IMR-90 (cell line): ENCODE measurements at regions not wholly inside any gene's neighbourhood (a gene's known extent, or its start where the extent isn't known, plus 50 kb on each side); places are given as distances from the start of the nearest gene placed in this dataset.

Experiments
- ATAC-seq: fragments of 200-7000 bp; cut with Tn5 transposase; 2 replicates; pipeline ENCODE4 v1.9.1; 2020; ENCODE audit warnings: low read depth, mild to moderate bottlenecking, moderate library complexity
- BruUV-seq: library from RNA; stranded (reverse); fragments of 400-500 nt; replicated peaks from 2 replicates; lab custom pipeline; 2021; lab: Mats Ljungman, UMichigan
- CTCF ChIA-PET: fragments of 300-600 bp; formaldehyde crosslinking; extraction: SDS; loops from one replicate; lab custom pipeline; 2021; ENCODE audit warnings: antibody characterized with exemption; lab: Yijun Ruan, JAX
- POLR2A ChIA-PET: fragments of 300-600 bp; sonication (Branson Sonifier 250); formaldehyde crosslinking; loops from one replicate; lab custom pipeline; 2022; ENCODE audit warnings: antibody characterized with exemption; ENCODE audit not compliant: unreplicated experiment; lab: Charles Lee
- DNase-seq: peaks from one replicate; pipeline ENCODE4 v3.0.0; 2013
- H2AFZ ChIP-seq: replicated peaks from 2 replicates; pipeline ENCODE3; 2013; ENCODE audit warnings: low read length, mild to moderate bottlenecking; ENCODE audit not compliant: poor library complexity
- H2AK5ac ChIP-seq: 2 replicates; pipeline ENCODE4 v1.6.1; 2013; ENCODE audit warnings: low read depth, low read length, inconsistent platforms
- H2AK9ac ChIP-seq: replicated peaks from 2 replicates; pipeline ENCODE3; 2013; ENCODE audit warnings: mild to moderate bottlenecking, low read depth, low read length, moderate library complexity; ENCODE audit not compliant: poor library complexity
- H2BK120ac ChIP-seq: 2 replicates; pipeline ENCODE4 v1.6.1; 2013; ENCODE audit warnings: low read depth, low read length, inconsistent platforms
- H2BK15ac ChIP-seq: 3 replicates; pipeline ENCODE4 v1.6.1; 2013; ENCODE audit warnings: low read depth, low read length, inconsistent platforms
- H2BK20ac ChIP-seq: 2 replicates; pipeline ENCODE4 v1.6.1; 2013; ENCODE audit warnings: low read depth, mild to moderate bottlenecking, inconsistent platforms, low read length, moderate library complexity
- H2BK5ac ChIP-seq: 2 replicates; pipeline ENCODE4 v1.6.1; 2013; ENCODE audit warnings: mild to moderate bottlenecking, low read depth, low read length, inconsistent platforms; ENCODE audit not compliant: poor library complexity, severe bottlenecking
- H3K14ac ChIP-seq: replicated peaks from 2 replicates; pipeline ENCODE4 v1.6.1; 2013; ENCODE audit warnings: low read depth, low read length, inconsistent platforms
- H3K18ac ChIP-seq: 2 replicates; pipeline ENCODE4 v1.6.1; 2013; ENCODE audit warnings: low read depth, low read length, control low read depth
- H3K23ac ChIP-seq: 2 replicates; pipeline ENCODE4 v1.6.1; 2013; ENCODE audit warnings: low read depth, low read length, inconsistent platforms
- H3K27ac ChIP-seq: 2 replicates; pipeline ENCODE4 v1.5.1; 2013; ENCODE audit warnings: mild to moderate bottlenecking, control low read depth, low read length; ENCODE audit not compliant: insufficient read depth
- H3K27me3 ChIP-seq: 2 replicates; pipeline ENCODE4 v1.6.1; 2013; ENCODE audit warnings: low read length; ENCODE audit not compliant: control insufficient read depth, insufficient read depth
- H3K36me3 ChIP-seq: 2 replicates; pipeline ENCODE4 v1.6.1; 2013; ENCODE audit warnings: low read length, mixed read lengths; ENCODE audit not compliant: control insufficient read depth, insufficient read depth
- H3K4ac ChIP-seq: 2 replicates; pipeline ENCODE4 v1.6.1; 2013; ENCODE audit warnings: low read depth, low read length, inconsistent platforms
- H3K4me1 ChIP-seq: 2 replicates; pipeline ENCODE4 v1.6.1; 2013; ENCODE audit warnings: low read length, mixed read lengths; ENCODE audit not compliant: control insufficient read depth, insufficient read depth
- H3K4me2 ChIP-seq: 2 replicates; pipeline ENCODE4 v1.6.1; 2013; ENCODE audit warnings: low read depth, mild to moderate bottlenecking, control low read depth, low read length, moderate library complexity
- H3K4me3 ChIP-seq: 2 replicates; pipeline ENCODE4 v1.5.1; 2013; ENCODE audit warnings: low read depth, mild to moderate bottlenecking, control low read depth, low read length, moderate library complexity; ENCODE audit not compliant: insufficient read depth
- H3K56ac ChIP-seq: 2 replicates; pipeline ENCODE4 v1.6.1; 2013; ENCODE audit warnings: low read length, inconsistent platforms; ENCODE audit not compliant: insufficient read depth; ENCODE audit errors: extremely low read depth
- H3K79me1 ChIP-seq, 2 experiments: 2 replicates each; pipeline ENCODE4 v1.6.1; 2013; ENCODE audit warnings: low read length in 2 of 2, inconsistent platforms in 1 of 2, low read depth in 1 of 2
- H3K9ac ChIP-seq: 2 replicates; pipeline ENCODE4 v1.6.1; 2013; ENCODE audit warnings: low read depth, low read length, control low read depth
- H3K9me1 ChIP-seq: 2 replicates; pipeline ENCODE4 v1.6.1; 2013; ENCODE audit warnings: low read length, inconsistent platforms; ENCODE audit not compliant: insufficient read depth
- H3K9me3 ChIP-seq: 2 replicates; pipeline ENCODE4 v1.6.1; 2013; ENCODE audit warnings: low read length; ENCODE audit not compliant: control insufficient read depth, insufficient read depth
- H4K20me1 ChIP-seq: 2 replicates; pipeline ENCODE4 v1.6.1; 2013; ENCODE audit warnings: low read length, inconsistent platforms; ENCODE audit not compliant: insufficient read depth
- H4K5ac ChIP-seq: 2 replicates; pipeline ENCODE4 v1.6.1; 2013; ENCODE audit warnings: mild to moderate bottlenecking, low read depth, low read length, control low read depth
- H4K8ac ChIP-seq, 2 experiments: 2 replicates each; pipeline ENCODE4 v1.6.1; 2013; ENCODE audit warnings: low read depth in 2 of 2, low read length in 2 of 2, control low read depth in 1 of 2, inconsistent platforms in 1 of 2
- H4K91ac ChIP-seq: 2 replicates; pipeline ENCODE4 v1.6.1; 2013; ENCODE audit warnings: low read depth, low read length, inconsistent platforms; ENCODE audit not compliant: insufficient read depth
- BHLHE40 ChIP-seq: fragments of 150-350 bp; IDR thresholded peaks from 2 replicates; pipeline ENCODE4 v1.6.1; 2016; ENCODE audit warnings: mild to moderate bottlenecking, low read depth, low read length
- CEBPB ChIP-seq: IDR thresholded peaks from 2 replicates; pipeline ENCODE4 v1.6.1; 2012; ENCODE audit warnings: low read depth, low read length, improper control_type of control experiment
- CHD1 ChIP-seq: IDR thresholded peaks from 2 replicates; pipeline ENCODE4 v1.6.1; 2012; ENCODE audit warnings: low read depth, low read length, improper control_type of control experiment
- CTCF ChIP-seq: conservative IDR thresholded peaks from 2 replicates; pipeline ENCODE4 v1.5.1; 2012; ENCODE audit warnings: mild to moderate bottlenecking, low read depth, low read length, improper control_type of control experiment
- ELK1 ChIP-seq: fragments of 150-350 bp; IDR thresholded peaks from 2 replicates; pipeline ENCODE4 v1.6.1; 2016; ENCODE audit warnings: low read depth, mild to moderate bottlenecking, low read length, moderate library complexity, borderline replicate concordance
- FOS ChIP-seq: fragments of 150-350 bp; IDR thresholded peaks from 2 replicates; pipeline ENCODE4 v1.6.1; 2016; ENCODE audit warnings: low read depth, low read length
- MAFK ChIP-seq: IDR thresholded peaks from 2 replicates; pipeline ENCODE4 v1.6.1; 2012; ENCODE audit warnings: low read depth, low read length, improper control_type of control experiment
- NFE2L2 ChIP-seq: fragments of 150-350 bp; IDR thresholded peaks from 2 replicates; pipeline ENCODE4 v1.6.1; 2016; ENCODE audit warnings: low read depth, mild to moderate bottlenecking, low read length
- POLR2A ChIP-seq: IDR thresholded peaks from 2 replicates; pipeline ENCODE4 v1.6.1; 2012; ENCODE audit warnings: mild to moderate bottlenecking, low read depth, low read length
- RAD21 ChIP-seq: IDR thresholded peaks from 2 replicates; pipeline ENCODE4 v1.6.1; 2012; ENCODE audit warnings: low read length, improper control_type of control experiment
- RCOR1 ChIP-seq: IDR thresholded peaks from 2 replicates; pipeline ENCODE4 v1.6.1; 2012; ENCODE audit warnings: mild to moderate bottlenecking, low read length, improper control_type of control experiment; ENCODE audit not compliant: insufficient replicate concordance
- SMC3 ChIP-seq: fragments of 150-350 bp; IDR thresholded peaks from 2 replicates; pipeline ENCODE4 v1.6.1; 2016; ENCODE audit warnings: low read depth, mild to moderate bottlenecking, antibody characterized with exemption, low read length, moderate library complexity
- USF2 ChIP-seq: fragments of 150-350 bp; IDR thresholded peaks from 2 replicates; pipeline ENCODE4 v1.6.1; 2017; ENCODE audit warnings: mild to moderate bottlenecking, antibody characterized with exemption, low read length, low read depth
- WGBS, 2 experiments: methylation state at CpG; one replicate each; pipeline versions ENCODE4 v1.1.5 to v1.1.7; 2013; ENCODE audit warnings: missing lambda C conversion rate in 2 of 2; ENCODE audit not compliant: insufficient read length in 1 of 2; ENCODE audit errors: extremely low coverage in 2 of 2; 5-methylcytosine and 5-hydroxymethylcytosine counted together
- dilution Hi-C: fragments of 300-500 bp; cut with HindIII; formaldehyde crosslinking; loops from one replicate; pipeline ENCODE4 v1.14.3; 2018; ENCODE audit warnings: low sequenced_read_pairs; ENCODE audit not compliant: unreplicated experiment
- in situ Hi-C: fragments of 300-500 bp; cut with MboI; formaldehyde crosslinking; loops from 3 replicates; pipeline ENCODE4 v1.14.3; 2019; ENCODE audit warnings: low sequenced_read_pairs, inconsistent platforms, mixed read lengths
- intact Hi-C: fragments of 100-400 bp; cut with micrococcal nuclease; formaldehyde crosslinking; loops from 2 replicates; pipeline ENCODE4 v1.10.0; 2022

- H3K4me1 ChIP-seq = peaks cover 5% of the 10 kb centered on the region
- peak overlapping the region; percentile 3; the same call in 1 of the 2 replicates for H3K56ac ChIP-seq
- no peak overlapping the region for H2BK5ac ChIP-seq
- ChIA-PET CTCF (interaction anchor here (0.6 to 1.6 kb wide), 15 partner anchors 25 to 881 kb away, joined by 3 to 11 read pairs (median 4); no protein-coding TSS in a partner anchor), POLR2A (interaction anchor here (0.5 kb wide), 1 partner anchor 413 kb away, joined by 3 read pairs; no protein-coding TSS in a partner anchor)
- H2BK15ac ChIP-seq = peak overlapping the region; percentile 47; the same call in 1 of the 3 replicates
- DNase-seq (peak; percentile 76), ATAC-seq (peak; percentile 96)
- peak overlapping the region; percentile 79 for H2BK120ac ChIP-seq
- 0 out of 2 replicates have a peak, but pooled peaks cover 2% of the 10 kb centered on the region for H3K9me1 ChIP-seq
- peak overlapping the region; percentile 83 for H3K4me2 ChIP-seq
- H4K5ac ChIP-seq = peak overlapping the region; percentile 56
- H4K20me1 ChIP-seq = no peaks in the 10 kb centered on the region
- peak overlapping the region; percentile 69 for H3K4ac ChIP-seq
- peak overlapping the region; percentile 60 for H2AK9ac ChIP-seq
- peak overlapping the region; percentile 92 for H2AFZ ChIP-seq
- peak overlapping the region; percentile 53 for H3K14ac ChIP-seq
- 40% methylated on average over 2 of the region's 40 CpGs; no CpG with 5 or more reads in 1 of the 2 experiments for WGBS, 2 experiments
- H3K36me3 ChIP-seq = no peaks in the 10 kb centered on the region
- H3K4me3 ChIP-seq = peak overlapping the region; percentile 39
- peak overlapping the region; percentile 31; the same call in 1 of the 2 replicates for H3K18ac ChIP-seq
- no peaks in the 10 kb centered on the region for H3K27me3 ChIP-seq
- H3K9me3 ChIP-seq = no peaks in the 10 kb centered on the region
- intact Hi-C loops (loop anchor here (1.0 to 10.0 kb wide), 5 partner anchors 384 to 662 kb away; partner anchors contain the start of genes CAGE1 and RIOK1), dilution Hi-C loops (no loop called here), in situ Hi-C loops (loop anchor here (5.0 kb wide), 1 partner anchor 522 kb away; no protein-coding TSS in a partner anchor)
- peak overlapping the region; percentile 62 for H3K9ac ChIP-seq
- H3K79me1 ChIP-seq = no peaks in the 10 kb centered on the region
- no peak overlapping the region for H3K23ac ChIP-seq
- H4K91ac ChIP-seq = peak overlapping the region; percentile 59
- no TSS peak for BruUV-seq
- 0 out of 2 replicates have a peak overlapping the region, but pooled peaks have one; percentile 49 for H2BK20ac ChIP-seq
- peak overlapping the region; percentile 25 to 78; a peak in 3 of 4 replicates for H4K8ac ChIP-seq
- peak overlapping the region; percentile 8 for H3K27ac ChIP-seq
- H2AK5ac ChIP-seq = 0 out of 2 replicates have a peak overlapping the region, but pooled peaks have one; percentile 23
- peak; percentile 79 for TF ChIP-seq BHLHE40
- peak; percentile 56 for TF ChIP-seq MAFK
- peak; percentile 84 for TF ChIP-seq RAD21
- no peak for TF ChIP-seq RCOR1
- no peak for TF ChIP-seq POLR2A
- peak; percentile 80 for TF ChIP-seq CTCF
- no peak for TF ChIP-seq ELK1
- no peak for TF ChIP-seq CHD1
- TF ChIP-seq CEBPB = no peak
- peak; percentile 62 for TF ChIP-seq SMC3
- TF ChIP-seq NFE2L2 = no peak
- no peak for TF ChIP-seq USF2
- no peak for TF ChIP-seq FOS
These were observed 136.3 kb downstream of the LY86 start for GRCh38 chr6:6724539-6725467.
